ENCODE measurements at regions not wholly inside any gene's neighbourhood (a gene's known extent, or its start where the extent isn't known, plus 50 kb on each side); places are given as distances from the start of the nearest gene placed in this dataset.

- no peaks in the 10 kb centered on the region for H3K9me3 Mint-ChIP-seq (ENCODE audit: insufficient read depth)
- no peak for ATAC-seq
- no peaks in the 10 kb centered on the region for H3K4me1 Mint-ChIP-seq (ENCODE audit: low read depth)
- no peak overlapping the region for H3K27ac Mint-ChIP-seq
- ChIA-PET POLR2A (no interaction called here), CTCF (no interaction called here)
- no peak overlapping the region for H3K4me3 Mint-ChIP-seq
- no peaks in the 10 kb centered on the region for H3K27me3 Mint-ChIP-seq (ENCODE audit: low read depth)
- DNase-seq: no peak
- no peaks in the 10 kb centered on the region for H3K36me3 Mint-ChIP-seq (ENCODE audit: low read depth)
These were observed 365.1 kb downstream of the DDX10 start for GRCh38 chr11:109029927-109030326.

GRCh38 chr11:109033627-109034338 lies 368.9 kb downstream of the DDX10 start:
- ChIA-PET POLR2A (no interaction called here), CTCF (no interaction called here)
- no peaks in the 10 kb centered on the region for H3K9me3 Mint-ChIP-seq (ENCODE audit: insufficient read depth)
- no peaks in the 10 kb centered on the region for H3K36me3 Mint-ChIP-seq (ENCODE audit: low read depth)
- no peaks in the 10 kb centered on the region for H3K4me1 Mint-ChIP-seq (ENCODE audit: low read depth)
- H3K27ac Mint-ChIP-seq: no peak overlapping the region
- ATAC-seq: no peak
- no peak for DNase-seq
- H3K4me3 Mint-ChIP-seq: no peak overlapping the region
- H3K27me3 Mint-ChIP-seq (ENCODE audit: low read depth): no peaks in the 10 kb centered on the region

- Mint-ChIP-seq H3K27ac (no peak overlapping the region), H3K27me3 (ENCODE audit: low read depth) (no peaks in the 10 kb centered on the region), H3K36me3 (ENCODE audit: low read depth) (no peaks in the 10 kb centered on the region), H3K4me3 (no peak overlapping the region), H3K9me3 (ENCODE audit: insufficient read depth) (no peaks in the 10 kb centered on the region), H3K4me1 (ENCODE audit: low read depth) (no peaks in the 10 kb centered on the region)
- ChIA-PET CTCF (no interaction called here), POLR2A (no interaction called here)
- ATAC-seq (no peak), DNase-seq (no peak)
These were observed 369.4 kb downstream of the DDX10 start for GRCh38 chr11:109034339-109034696.

- ATAC-seq (no peak), DNase-seq (no peak)
- CTCF ChIA-PET: no interaction called here
- no peak overlapping the region for H3K27ac Mint-ChIP-seq
- H3K4me3 Mint-ChIP-seq: no peak overlapping the region
- no peaks in the 10 kb centered on the region for H3K4me1 Mint-ChIP-seq (ENCODE audit: low read depth)
- no peaks in the 10 kb centered on the region for H3K27me3 Mint-ChIP-seq (ENCODE audit: low read depth)
- H3K9me3 Mint-ChIP-seq (ENCODE audit: insufficient read depth): no peaks in the 10 kb centered on the region
- H3K36me3 Mint-ChIP-seq (ENCODE audit: low read depth): no peaks in the 10 kb centered on the region
- POLR2A ChIA-PET: no interaction called here
These were observed 370.4 kb downstream of the DDX10 start for GRCh38 chr11:109035284-109035683.

GRCh38 chr11:109036011-109036410 lies 371.1 kb downstream of the DDX10 start:
- POLR2A ChIA-PET: no interaction called here
- CTCF ChIA-PET: no interaction called here
- DNase-seq: no peak
- no peak for ATAC-seq
- Mint-ChIP-seq H3K27ac (no peak overlapping the region), H3K27me3 (ENCODE audit: low read depth) (no peaks in the 10 kb centered on the region), H3K36me3 (ENCODE audit: low read depth) (no peaks in the 10 kb centered on the region), H3K4me1 (ENCODE audit: low read depth) (no peaks in the 10 kb centered on the region), H3K4me3 (no peak overlapping the region), H3K9me3 (ENCODE audit: insufficient read depth) (no peaks in the 10 kb centered on the region)

GRCh38 chr11:109037856-109038780 lies 373.2 kb downstream of the DDX10 start:
- H3K27me3 Mint-ChIP-seq (ENCODE audit: low read depth): peaks cover 3% of the 10 kb centered on the region
- no peak overlapping the region for H3K27ac Mint-ChIP-seq
- POLR2A ChIA-PET: no interaction called here
- CTCF ChIA-PET: no interaction called here
- no peaks in the 10 kb centered on the region for H3K4me1 Mint-ChIP-seq (ENCODE audit: low read depth)
- ATAC-seq: no peak
- H3K9me3 Mint-ChIP-seq (ENCODE audit: insufficient read depth): no peaks in the 10 kb centered on the region
- no peak for DNase-seq
- no peak overlapping the region for H3K4me3 Mint-ChIP-seq
- no peaks in the 10 kb centered on the region for H3K36me3 Mint-ChIP-seq (ENCODE audit: low read depth)

GRCh38 chr11:109039611-109040010 lies 374.7 kb downstream of the DDX10 start:
- DNase-seq (no peak), ATAC-seq (no peak)
- Mint-ChIP-seq H3K27me3 (ENCODE audit: low read depth) (peaks cover 5% of the 10 kb centered on the region), H3K4me1 (ENCODE audit: low read depth) (peaks cover 3% of the 10 kb centered on the region), H3K4me3 (no peak overlapping the region), H3K36me3 (ENCODE audit: low read depth) (no peaks in the 10 kb centered on the region), H3K9me3 (ENCODE audit: insufficient read depth) (no peaks in the 10 kb centered on the region), H3K27ac (no peak overlapping the region)
- ChIA-PET POLR2A (no interaction called here), CTCF (no interaction called here)

- Mint-ChIP-seq H3K36me3 (ENCODE audit: low read depth) (no peaks in the 10 kb centered on the region), H3K4me1 (ENCODE audit: low read depth) (peaks cover 3% of the 10 kb centered on the region), H3K27ac (no peak overlapping the region), H3K9me3 (ENCODE audit: insufficient read depth) (no peaks in the 10 kb centered on the region), H3K4me3 (no peak overlapping the region), H3K27me3 (ENCODE audit: low read depth) (peaks cover 5% of the 10 kb centered on the region)
- ChIA-PET POLR2A (no interaction called here), CTCF (interaction anchor here (1.2 kb wide), 1 partner anchor 36 kb away, joined by 3 read pairs; no protein-coding TSS in a partner anchor)
- ATAC-seq (no peak), DNase-seq (no peak)
These were observed 375.4 kb downstream of the DDX10 start for GRCh38 chr11:109040303-109040702.

- POLR2A ChIA-PET: no interaction called here
- no peak for ATAC-seq
- CTCF ChIA-PET: no interaction called here
- Mint-ChIP-seq H3K36me3 (ENCODE audit: low read depth) (no peaks in the 10 kb centered on the region), H3K27ac (no peak overlapping the region), H3K4me1 (ENCODE audit: low read depth) (peaks cover 3% of the 10 kb centered on the region), H3K27me3 (ENCODE audit: low read depth) (peaks cover 5% of the 10 kb centered on the region), H3K4me3 (no peak overlapping the region), H3K9me3 (ENCODE audit: insufficient read depth) (no peaks in the 10 kb centered on the region)
- DNase-seq: no peak
These were observed 377.0 kb downstream of the DDX10 start for GRCh38 chr11:109041876-109042275.

- ChIA-PET CTCF (no interaction called here), POLR2A (no interaction called here)
- Mint-ChIP-seq H3K9me3 (ENCODE audit: insufficient read depth) (no peaks in the 10 kb centered on the region), H3K27ac (no peak overlapping the region), H3K27me3 (ENCODE audit: low read depth) (peaks cover 5% of the 10 kb centered on the region), H3K4me1 (ENCODE audit: low read depth) (peaks cover 3% of the 10 kb centered on the region), H3K4me3 (no peak overlapping the region), H3K36me3 (ENCODE audit: low read depth) (no peaks in the 10 kb centered on the region)
- ATAC-seq (no peak), DNase-seq (no peak)
These were observed 378.4 kb downstream of the DDX10 start for GRCh38 chr11:109043315-109043714.

GRCh38 chr11:109046284-109046992 lies 375.6 kb upstream of the C11orf87 start:
- no peak overlapping the region for H3K27ac Mint-ChIP-seq
- POLR2A ChIA-PET: no interaction called here
- CTCF ChIA-PET: no interaction called here
- H3K9me3 Mint-ChIP-seq (ENCODE audit: insufficient read depth): no peaks in the 10 kb centered on the region
- ATAC-seq (no peak), DNase-seq (no peak)
- no peaks in the 10 kb centered on the region for H3K36me3 Mint-ChIP-seq (ENCODE audit: low read depth)
- peaks cover 3% of the 10 kb centered on the region for H3K4me1 Mint-ChIP-seq (ENCODE audit: low read depth)
- H3K4me3 Mint-ChIP-seq: no peak overlapping the region
- peaks cover 7% of the 10 kb centered on the region for H3K27me3 Mint-ChIP-seq (ENCODE audit: low read depth)

GRCh38 chr11:109048098-109048497 lies 373.9 kb upstream of the C11orf87 start:
- no peak overlapping the region for H3K4me3 Mint-ChIP-seq
- no peaks in the 10 kb centered on the region for H3K9me3 Mint-ChIP-seq (ENCODE audit: insufficient read depth)
- CTCF ChIA-PET: no interaction called here
- H3K27ac Mint-ChIP-seq: no peak overlapping the region
- POLR2A ChIA-PET: no interaction called here
- ATAC-seq (no peak), DNase-seq (no peak)
- H3K27me3 Mint-ChIP-seq (ENCODE audit: low read depth): peaks cover 7% of the 10 kb centered on the region
- H3K4me1 Mint-ChIP-seq (ENCODE audit: low read depth): peaks cover 3% of the 10 kb centered on the region
- H3K36me3 Mint-ChIP-seq (ENCODE audit: low read depth): no peaks in the 10 kb centered on the region
